WTC11 (cell line): ENCODE measurements at regions not wholly inside any gene's neighbourhood (a gene's known extent, or its start where the extent isn't known, plus 50 kb on each side); places are given as distances from the start of the nearest gene placed in this dataset.
"Not testable (repeated sequence)": the region's sequence is repeated elsewhere in the genome, so short reads cannot be mapped to it uniquely, and the experiment has no call there.

Experiments used
- ATAC-seq: fragments of 200-7000 bp; cut with Tn5 transposase; 2 replicates; pipeline ENCODE4 v1.10.0; 2021; ENCODE audit warnings: mild to moderate bottlenecking, moderate library complexity
- CTCF ChIA-PET: fragments of 300-600 bp; sonication (Branson Sonifier 250); formaldehyde crosslinking; loops from one replicate; lab custom pipeline; 2021; ENCODE audit warnings: antibody characterized with exemption; lab: Charles Lee
- POLR2A ChIA-PET: fragments of 350-600 bp; sonication (Branson Sonifier 250); formaldehyde crosslinking; loops from one replicate; lab custom pipeline; 2021; ENCODE audit warnings: antibody characterized with exemption; lab: Charles Lee
- DNase-seq: peaks from one replicate; pipeline ENCODE4 v3.0.0; 2021; ENCODE audit warnings: low spot score
- H3K27ac Mint-ChIP-seq: 2 replicates; pipeline ENCODE4 v1.8.0; 2021; ENCODE audit warnings: mixed read lengths
- H3K27me3 Mint-ChIP-seq: 2 replicates; pipeline ENCODE4 v1.8.0; 2021; ENCODE audit warnings: low read depth, mild to moderate bottlenecking, moderate library complexity, mixed read lengths
- H3K36me3 Mint-ChIP-seq: 2 replicates; pipeline ENCODE4 v1.8.0; 2021; ENCODE audit warnings: mixed read lengths
- H3K4me1 Mint-ChIP-seq: 2 replicates; pipeline ENCODE4 v1.8.0; 2022; ENCODE audit warnings: mixed read lengths
- H3K4me3 Mint-ChIP-seq: 2 replicates; pipeline ENCODE4 v1.8.0; 2021; ENCODE audit warnings: mild to moderate bottlenecking, moderate library complexity, mixed read lengths
- H3K9me3 Mint-ChIP-seq: 2 replicates; pipeline ENCODE4 v1.8.0; 2021; ENCODE audit warnings: mixed read lengths
- ATF3 ChIP-seq: sonication (generic); formaldehyde crosslinking; conservative IDR thresholded peaks from 2 replicates; pipeline ENCODE4 v1.8.1; 2022; ENCODE audit warnings: mild to moderate bottlenecking, missing genetic modification reagents
- E2F5 ChIP-seq: sonication (generic); formaldehyde crosslinking; IDR thresholded peaks from 2 replicates; pipeline ENCODE4 v1.8.1; 2022; ENCODE audit warnings: mild to moderate bottlenecking, moderate library complexity, missing genetic modification reagents
- FOXJ3 ChIP-seq: sonication (generic); formaldehyde crosslinking; IDR thresholded peaks from 2 replicates; pipeline ENCODE4 v1.9.0; 2021; ENCODE audit warnings: missing genetic modification reagents, mild to moderate bottlenecking, borderline replicate concordance
- HMGA2 ChIP-seq: fragments of 250-450 bp; sonication (Bioruptor Pico); IDR thresholded peaks from 2 replicates; pipeline ENCODE4 v1.4.0; 2021; ENCODE audit warnings: mild to moderate bottlenecking, moderate library complexity
- IRF2 ChIP-seq: sonication (generic); formaldehyde crosslinking; IDR thresholded peaks from 2 replicates; pipeline ENCODE4 v1.8.0; 2022; ENCODE audit warnings: low read depth, missing genetic modification reagents, borderline replicate concordance
- NR2C2 ChIP-seq: sonication (generic); formaldehyde crosslinking; IDR thresholded peaks from 2 replicates; pipeline ENCODE4 v1.8.0; 2022; ENCODE audit warnings: mild to moderate bottlenecking, missing genetic modification reagents
- RORB ChIP-seq: fragments of 250-450 bp; sonication (Bioruptor Pico); IDR thresholded peaks from 2 replicates; pipeline ENCODE4 v1.9.0; 2021; ENCODE audit warnings: mild to moderate bottlenecking
- SP1 ChIP-seq: sonication (generic); formaldehyde crosslinking; conservative IDR thresholded peaks from 2 replicates; pipeline ENCODE4 v1.8.1; 2022; ENCODE audit warnings: missing genetic modification reagents
- TEAD4 ChIP-seq: sonication (generic); formaldehyde crosslinking; IDR thresholded peaks from 2 replicates; pipeline ENCODE4 v1.8.0; 2022; ENCODE audit warnings: mild to moderate bottlenecking, missing genetic modification reagents
- USF1 ChIP-seq: sonication (generic); formaldehyde crosslinking; IDR thresholded peaks from 2 replicates; pipeline ENCODE4 v1.8.0; 2022; ENCODE audit warnings: mild to moderate bottlenecking, missing genetic modification reagents
- ZNF281 ChIP-seq: sonication (generic); formaldehyde crosslinking; IDR thresholded peaks from 2 replicates; pipeline ENCODE4 v1.8.0; 2023; ENCODE audit warnings: mild to moderate bottlenecking, missing genetic modification reagents
- ZNF317 ChIP-seq: sonication (generic); formaldehyde crosslinking; IDR thresholded peaks from 2 replicates; pipeline ENCODE4 v1.8.1; 2023; ENCODE audit warnings: low read depth, mild to moderate bottlenecking, moderate library complexity, missing genetic modification reagents, borderline replicate concordance
- ZNF416 ChIP-seq: fragments of 250-450 bp; sonication (Bioruptor Pico); IDR thresholded peaks from 2 replicates; pipeline ENCODE4 v1.9.0; 2021; ENCODE audit warnings: mild to moderate bottlenecking, inconsistent platforms
- TF ChIP-seq, protein P1 (sequence below): sonication (generic); formaldehyde crosslinking; IDR thresholded peaks from 2 replicates; pipeline ENCODE4 v1.8.1; 2022; ENCODE audit warnings: mild to moderate bottlenecking, missing genetic modification reagents, moderate library complexity, borderline replicate concordance
- TF ChIP-seq, protein P2 (sequence below): sonication (generic); formaldehyde crosslinking; IDR thresholded peaks from 2 replicates; pipeline ENCODE4 v1.8.0; 2022; ENCODE audit warnings: mild to moderate bottlenecking, missing genetic modification reagents
- TF ChIP-seq, protein P3 (sequence below): fragments of 250-450 bp; sonication (Bioruptor Pico); IDR thresholded peaks from 2 replicates; pipeline ENCODE4 v1.9.0; 2021; ENCODE audit warnings: mild to moderate bottlenecking

- TF ChIP-seq ZNF281 (CRISPR knock-in tag): no peak
Measured at GRCh38 chr11:106309070-106309684, 231.7 kb downstream of the AASDHPPT start (continued).

DNA sequence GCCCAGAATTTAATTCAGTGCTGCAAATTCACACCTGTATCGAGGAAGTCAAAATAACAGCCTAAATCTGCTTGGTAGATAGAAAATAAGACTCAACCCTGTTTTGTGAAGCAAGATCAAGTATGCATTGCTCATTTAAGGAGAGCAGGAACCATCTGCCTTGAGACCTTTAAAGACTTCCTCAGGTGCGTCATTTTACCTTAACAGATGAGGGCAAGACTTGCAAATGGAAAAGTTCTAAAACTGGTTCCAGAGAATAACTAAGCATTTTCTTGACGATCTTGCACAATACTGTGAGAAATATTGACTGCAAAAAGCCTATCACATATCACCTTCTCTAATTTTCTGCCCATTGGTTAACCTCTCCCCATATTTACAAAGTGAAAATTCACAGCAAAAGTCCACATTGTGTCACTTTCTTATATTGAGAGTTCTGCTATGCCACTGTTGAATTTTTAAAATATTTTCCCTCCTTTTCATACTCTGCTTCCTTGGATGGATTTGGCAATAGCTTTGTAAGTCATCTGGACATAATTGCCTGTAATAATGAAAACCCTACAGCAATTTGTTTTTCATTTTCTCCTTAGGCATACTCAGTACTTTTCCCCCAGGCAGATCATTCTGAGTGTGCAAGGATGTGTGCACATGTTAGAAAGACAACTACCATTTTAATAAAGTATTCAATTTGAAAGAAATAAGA is 234.2 kb downstream of the AASDHPPT start:
- Mint-ChIP-seq H3K4me1 (no peaks in the 10 kb centered on the region), H3K36me3 (peaks cover under 1% of the 10 kb centered on the region), H3K27me3 (no peaks in the 10 kb centered on the region), H3K4me3 (no peak overlapping the region), H3K27ac (no peak overlapping the region), H3K9me3 (peaks cover 5% of the 10 kb centered on the region)
- POLR2A ChIA-PET: no interaction called here
- TF ChIP-seq, protein P1, sequence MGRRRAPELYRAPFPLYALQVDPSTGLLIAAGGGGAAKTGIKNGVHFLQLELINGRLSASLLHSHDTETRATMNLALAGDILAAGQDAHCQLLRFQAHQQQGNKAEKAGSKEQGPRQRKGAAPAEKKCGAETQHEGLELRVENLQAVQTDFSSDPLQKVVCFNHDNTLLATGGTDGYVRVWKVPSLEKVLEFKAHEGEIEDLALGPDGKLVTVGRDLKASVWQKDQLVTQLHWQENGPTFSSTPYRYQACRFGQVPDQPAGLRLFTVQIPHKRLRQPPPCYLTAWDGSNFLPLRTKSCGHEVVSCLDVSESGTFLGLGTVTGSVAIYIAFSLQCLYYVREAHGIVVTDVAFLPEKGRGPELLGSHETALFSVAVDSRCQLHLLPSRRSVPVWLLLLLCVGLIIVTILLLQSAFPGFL (CRISPR knock-in tag): no peak
- TF ChIP-seq RORB: no peak
- no peak for TF ChIP-seq ZNF317 (CRISPR knock-in tag)
- TF ChIP-seq, protein P2, sequence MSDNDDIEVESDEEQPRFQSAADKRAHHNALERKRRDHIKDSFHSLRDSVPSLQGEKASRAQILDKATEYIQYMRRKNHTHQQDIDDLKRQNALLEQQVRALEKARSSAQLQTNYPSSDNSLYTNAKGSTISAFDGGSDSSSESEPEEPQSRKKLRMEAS (CRISPR knock-in tag): no peak
- no peak for TF ChIP-seq IRF2
- TF ChIP-seq USF1 (CRISPR knock-in tag): no peak
- no peak for TF ChIP-seq ATF3 (CRISPR knock-in tag)
- no peak for TF ChIP-seq ZNF416 (CRISPR knock-in tag)
- no peak for TF ChIP-seq E2F5 (CRISPR knock-in tag)
- no peak for TF ChIP-seq TEAD4 (CRISPR knock-in tag)
- TF ChIP-seq FOXJ3 (CRISPR knock-in tag): no peak
- no peak for TF ChIP-seq SP1 (CRISPR knock-in tag)
- TF ChIP-seq NR2C2 (CRISPR knock-in tag): no peak
- no peak for TF ChIP-seq HMGA2 (CRISPR knock-in tag)
- TF ChIP-seq, protein P3, sequence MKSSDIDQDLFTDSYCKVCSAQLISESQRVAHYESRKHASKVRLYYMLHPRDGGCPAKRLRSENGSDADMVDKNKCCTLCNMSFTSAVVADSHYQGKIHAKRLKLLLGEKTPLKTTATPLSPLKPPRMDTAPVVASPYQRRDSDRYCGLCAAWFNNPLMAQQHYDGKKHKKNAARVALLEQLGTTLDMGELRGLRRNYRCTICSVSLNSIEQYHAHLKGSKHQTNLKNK (CRISPR knock-in tag): no peak
- CTCF ChIA-PET: no interaction called here
- DNase-seq: no peak
- no peak for ATAC-seq

DNA sequence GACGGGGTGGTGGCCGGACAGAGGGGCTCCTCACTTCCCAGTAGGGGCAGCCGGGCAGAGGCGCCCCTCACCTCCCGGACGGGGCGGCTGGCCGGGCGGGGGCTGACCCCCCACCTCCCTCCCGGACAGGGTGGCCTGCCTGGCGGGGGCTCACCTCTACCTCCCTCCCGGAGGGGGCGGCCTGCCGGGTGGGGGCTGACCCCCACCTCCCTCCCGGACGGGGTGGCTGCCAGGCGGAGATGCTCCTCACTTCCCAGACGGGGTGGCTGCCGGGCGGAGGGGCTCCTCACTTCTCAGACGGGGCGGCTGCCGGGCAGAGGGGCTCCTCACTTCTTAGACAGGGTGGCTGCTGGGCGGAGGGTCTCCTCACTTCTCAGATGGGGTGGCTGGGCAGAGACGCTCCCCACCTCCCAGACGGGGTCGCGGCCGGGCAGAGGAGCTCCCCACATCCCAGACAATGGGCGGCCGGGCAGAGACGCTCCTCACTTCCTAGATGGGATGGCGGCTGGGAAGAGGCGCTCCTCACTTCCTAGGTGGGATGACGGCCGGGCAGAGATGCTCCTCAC is 239.8 kb downstream of the AASDHPPT start:
- H3K4me3 Mint-ChIP-seq, DNase-seq, H3K27me3 Mint-ChIP-seq, H3K27ac Mint-ChIP-seq, H3K4me1 Mint-ChIP-seq, ATAC-seq, CTCF ChIA-PET, POLR2A ChIA-PET: not testable (repeated sequence)
- H3K9me3 Mint-ChIP-seq: peaks cover 36% of the 10 kb centered on the region
- peaks cover 36% of the 10 kb centered on the region for H3K36me3 Mint-ChIP-seq
